Putamen (tissue), 1 donor: ENCODE measurements at regions not wholly inside any gene's neighbourhood (a gene's known extent, or its start where the extent isn't known, plus 50 kb on each side); places are given as distances from the start of the nearest gene placed in this dataset.

Source experiments
- DNase-seq: peaks from one replicate; pipeline ENCODE4 v3.0.0-alpha.2; 2016; ENCODE audit warnings: low spot score

- DNase-seq: no peak
Observed at GRCh38 chr2:107024269-107024668, 138.3 kb upstream of the ST6GAL2 start.

- no peak for DNase-seq
Observed at GRCh38 chr2:107025291-107025857, 139.4 kb upstream of the ST6GAL2 start.

DNA sequence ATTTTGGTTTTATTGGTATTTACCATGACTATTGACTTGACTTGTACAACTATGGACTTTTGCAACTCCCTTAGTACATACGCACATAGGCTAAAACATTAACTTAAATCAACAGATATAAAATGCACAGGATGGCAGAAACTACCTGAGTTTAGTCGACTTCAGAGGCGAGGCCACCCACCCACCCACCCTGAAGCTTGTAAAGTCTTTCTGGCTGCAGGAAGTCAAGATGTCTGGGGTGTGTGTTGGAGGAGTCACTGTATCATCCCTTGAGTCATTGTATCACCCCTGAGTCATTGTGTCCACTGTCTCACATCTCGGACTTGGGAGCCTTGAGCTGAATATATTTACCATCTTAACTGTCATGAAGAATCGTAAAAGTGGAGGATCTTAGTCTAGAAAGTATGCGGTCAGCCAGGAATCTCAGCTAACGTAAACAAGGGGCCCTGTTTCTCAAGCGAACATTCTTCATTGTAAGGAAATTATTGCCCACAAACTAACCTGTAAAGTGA, 140.0 kb upstream of the ST6GAL2 start:
- DNase-seq: no peak

DNA sequence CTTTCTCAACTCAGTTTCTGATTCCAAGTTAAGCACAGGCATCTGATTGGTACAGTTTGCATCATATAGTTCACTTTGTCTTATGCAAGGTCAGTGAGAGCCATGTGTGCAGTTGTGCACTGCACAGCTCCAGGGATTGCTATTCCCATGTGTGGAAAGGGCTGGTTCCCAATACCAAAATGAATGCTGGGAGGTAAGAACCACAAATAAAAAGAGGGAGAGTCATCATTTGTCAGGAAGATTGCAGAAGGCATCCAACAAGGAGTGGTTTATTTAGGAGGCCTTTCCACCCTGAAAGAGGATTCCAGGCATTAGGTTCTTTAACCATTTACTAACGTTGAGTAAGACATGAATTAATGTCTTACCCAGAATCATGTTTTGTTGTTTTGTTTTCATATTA, 141.2 kb upstream of the ST6GAL2 start:
- no peak for DNase-seq

- no peak for DNase-seq
Observed at GRCh38 chr2:107027810-107028209, 141.8 kb upstream of the ST6GAL2 start.

GRCh38 chr2:107028661-107029060, 142.7 kb upstream of the ST6GAL2 start:
- no peak for DNase-seq

- no peak for DNase-seq
Observed at GRCh38 chr2:107036293-107036692, 150.3 kb upstream of the ST6GAL2 start.

- DNase-seq: no peak
Observed at GRCh38 chr2:107062173-107062572, 176.2 kb upstream of the ST6GAL2 start.

DNA sequence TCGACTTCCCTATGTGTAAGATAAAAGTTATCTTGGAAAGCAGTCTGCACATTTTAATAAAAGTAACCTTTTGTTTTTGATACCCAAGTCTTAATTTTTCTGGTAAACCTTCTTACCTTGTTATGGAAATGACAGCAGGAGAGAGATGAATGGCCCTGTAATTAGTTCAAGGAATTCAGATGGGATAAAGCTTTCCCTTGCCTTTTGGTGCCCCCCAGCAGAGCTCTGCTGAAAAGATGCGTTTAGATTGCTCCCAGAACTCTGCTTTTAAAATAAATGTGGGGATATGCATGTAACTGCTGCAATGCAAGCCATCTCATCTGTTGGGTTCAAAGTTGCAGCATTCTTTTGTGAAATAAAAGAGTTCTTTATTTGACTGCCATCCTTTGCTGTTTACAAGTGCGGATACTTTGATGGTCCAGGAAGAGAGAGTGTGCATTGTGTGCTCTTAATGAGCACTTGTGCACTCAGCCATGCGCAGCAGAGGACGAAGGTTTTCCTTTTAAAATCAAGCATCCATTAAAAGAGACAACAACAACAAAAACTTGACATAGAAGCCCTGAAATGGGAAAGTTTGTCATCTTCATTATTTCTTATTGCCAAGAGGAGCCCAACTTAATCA, 176.7 kb upstream of the ST6GAL2 start:
- DNase-seq: no peak

DNA sequence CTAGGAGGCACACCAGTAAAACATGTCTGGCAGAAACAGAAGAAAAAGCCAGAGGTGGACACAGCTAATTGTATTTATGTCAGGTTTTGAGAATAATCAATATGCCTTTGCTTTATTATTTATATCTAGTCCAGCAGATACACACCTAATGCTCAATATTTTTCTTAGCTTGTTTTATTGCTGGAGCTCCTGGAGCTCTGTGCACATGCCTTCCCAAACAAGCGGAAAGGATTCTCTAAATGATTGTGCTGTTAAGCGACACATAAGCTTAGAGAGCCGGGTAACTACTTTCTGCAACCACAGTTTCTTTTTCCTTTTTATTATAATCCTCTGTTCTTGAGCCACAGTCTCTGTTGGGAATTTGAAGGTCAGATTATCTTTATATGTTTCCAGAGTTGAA, 177.3 kb upstream of the ST6GAL2 start:
- DNase-seq: no peak

- no peak for DNase-seq
Observed at GRCh38 chr2:107064750-107065149, 178.8 kb upstream of the ST6GAL2 start.

- DNase-seq: no peak
Observed at GRCh38 chr2:107068069-107068916, 182.3 kb upstream of the ST6GAL2 start.

DNA sequence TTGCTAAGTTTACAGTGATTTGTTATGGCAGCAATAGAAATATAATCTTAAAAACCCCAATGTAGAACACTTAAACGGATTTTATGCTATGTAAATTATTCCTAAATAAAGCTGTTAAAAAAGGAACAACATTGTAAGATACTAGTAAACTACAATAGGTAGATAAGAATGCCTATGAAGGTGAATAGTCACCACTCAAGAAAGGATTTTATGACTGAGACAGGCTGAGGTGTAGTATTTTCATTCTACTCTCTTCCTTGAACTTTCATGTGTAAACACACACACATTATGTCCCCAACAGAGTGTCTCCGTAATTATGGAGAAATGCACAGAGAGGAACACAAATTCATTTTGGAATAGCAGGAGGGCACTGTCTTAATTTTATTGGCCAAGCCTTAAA, 183.9 kb upstream of the ST6GAL2 start:
- no peak for DNase-seq

DNA sequence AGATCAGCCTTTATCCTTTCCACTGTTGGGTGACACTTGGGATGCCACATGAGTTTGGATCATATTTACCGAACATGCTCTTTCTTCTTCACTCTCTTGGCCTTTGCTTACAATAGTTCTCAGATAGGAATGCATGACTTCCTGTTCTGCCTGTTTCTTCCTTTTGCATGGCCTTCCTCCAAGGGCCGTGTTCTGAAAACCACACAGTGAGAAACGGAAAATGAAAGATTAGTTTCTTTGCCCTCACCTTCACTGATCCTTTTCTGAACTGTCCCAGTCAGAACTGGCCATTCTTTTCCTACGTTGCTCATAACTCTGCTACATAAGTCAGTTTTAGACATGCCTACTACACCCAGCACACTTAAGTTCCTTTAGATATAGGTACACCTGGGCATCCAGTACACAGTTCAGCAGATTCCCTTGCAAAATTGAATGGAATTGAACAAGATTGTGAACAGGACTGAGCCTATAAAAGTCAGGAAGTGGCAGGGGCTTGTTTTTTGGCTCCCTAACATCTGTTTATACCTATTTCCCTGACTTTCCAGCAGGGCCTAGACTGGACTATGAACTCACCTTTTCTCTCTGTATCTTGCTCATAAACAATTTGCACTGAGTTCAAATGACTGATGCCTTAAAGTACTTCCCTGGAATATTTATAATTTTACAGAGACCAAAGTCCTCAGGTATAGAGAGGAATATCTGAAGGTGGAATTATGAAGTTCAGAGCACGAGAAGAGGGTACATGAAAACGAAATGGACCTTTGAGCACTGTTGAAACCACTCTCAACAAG, 186.4 kb upstream of the ST6GAL2 start:
- no peak for DNase-seq

DNA sequence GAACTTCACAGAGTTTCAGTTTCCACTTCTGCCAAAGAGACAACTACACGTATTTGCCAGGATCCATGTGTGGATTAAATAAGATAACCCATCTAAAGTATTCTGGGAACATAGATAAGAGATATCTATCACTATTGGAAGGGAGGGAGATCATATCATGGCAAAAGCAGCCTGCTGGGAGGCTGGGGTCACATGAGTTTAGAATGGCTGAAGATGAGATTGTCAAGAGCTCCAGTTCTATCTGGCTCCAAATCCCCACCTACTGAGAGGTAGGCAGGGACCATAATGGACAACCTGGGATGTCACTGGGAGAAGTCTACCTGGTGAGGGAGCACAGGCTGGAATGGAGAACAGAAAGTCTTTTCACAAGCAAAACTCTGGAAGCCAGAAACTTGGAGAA, 192.6 kb upstream of the ST6GAL2 start:
- DNase-seq: no peak

- no peak for DNase-seq
Observed at GRCh38 chr2:107086497-107086896, 200.5 kb upstream of the ST6GAL2 start.

DNA sequence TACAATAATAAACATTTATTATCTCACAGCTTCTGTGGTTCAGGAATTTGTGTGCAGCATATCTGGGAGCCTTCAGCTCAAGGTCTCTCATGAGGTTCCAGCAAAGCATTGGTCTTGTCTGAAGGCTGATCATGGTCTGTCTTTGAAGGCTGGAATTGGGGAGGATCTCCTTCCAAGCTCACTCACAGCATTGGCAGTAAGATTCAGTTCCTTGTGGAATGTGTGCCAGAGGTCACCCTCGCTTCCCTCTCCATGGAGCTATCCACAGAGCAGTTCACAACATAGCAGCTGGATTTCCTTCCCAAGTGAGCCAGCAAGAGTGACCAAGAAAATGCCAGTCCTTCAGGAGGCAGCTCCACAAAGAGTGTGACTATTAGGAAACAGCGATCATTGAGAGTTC, 202.2 kb upstream of the ST6GAL2 start:
- DNase-seq: no peak

DNA sequence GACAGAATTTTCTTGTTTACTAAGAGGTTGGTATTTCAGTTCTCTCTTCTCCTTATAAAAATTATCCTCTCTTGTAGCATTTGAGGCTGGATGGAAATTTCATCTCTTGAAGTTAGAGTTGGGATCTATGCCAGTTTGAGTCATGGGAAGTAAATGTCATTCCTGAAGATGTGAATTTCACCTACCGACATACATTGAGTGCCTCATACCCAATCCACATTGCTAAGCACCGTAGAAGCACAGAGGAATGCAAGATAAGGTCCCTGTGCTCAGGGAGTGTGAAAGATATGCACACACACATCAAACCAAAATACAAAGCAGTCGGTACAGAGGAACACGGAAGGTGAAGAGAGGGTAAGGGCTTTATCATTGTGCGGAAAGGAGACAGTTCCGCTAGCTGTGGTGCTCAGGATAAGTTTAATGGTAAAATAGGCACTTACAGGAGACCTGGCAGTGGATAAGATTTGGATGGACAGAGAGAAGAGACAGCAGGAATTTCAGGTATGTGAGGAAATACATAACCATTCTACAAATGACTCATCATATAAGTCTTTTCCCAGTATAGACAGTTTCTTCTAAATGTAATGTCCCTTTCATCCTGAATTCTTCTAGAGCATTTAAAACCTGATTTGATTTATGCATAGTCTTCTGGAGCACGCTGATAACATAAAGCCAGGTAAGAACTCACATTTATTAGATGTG, 205.3 kb upstream of the ST6GAL2 start:
- no peak for DNase-seq

DNA sequence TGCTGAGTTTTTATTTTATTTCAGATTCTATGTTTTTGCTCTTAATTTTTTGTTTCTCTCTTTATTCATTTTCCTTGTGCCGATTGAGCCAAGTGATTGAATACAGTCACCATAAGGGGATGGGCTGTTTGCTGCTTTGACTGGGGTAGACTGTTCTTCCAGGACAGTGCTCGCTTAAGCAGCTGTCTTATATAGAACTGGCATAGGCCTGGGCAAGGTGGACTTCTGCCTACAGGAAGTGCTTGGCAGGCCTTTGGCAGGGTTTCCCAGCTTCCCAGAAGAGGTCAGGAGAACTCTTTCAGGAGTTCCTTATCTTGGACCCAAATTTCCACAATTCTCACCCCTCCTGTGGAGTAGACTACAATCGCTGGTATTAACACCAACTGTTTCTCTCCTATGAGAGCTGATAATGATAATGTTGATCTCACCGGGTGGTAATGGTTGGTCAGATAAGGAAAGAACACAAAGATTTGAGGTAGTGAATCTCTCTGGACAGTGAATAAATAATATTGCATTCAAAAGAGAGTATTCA, 207.5 kb upstream of the ST6GAL2 start:
- DNase-seq: no peak

GRCh38 chr2:107094450-107094986, 208.6 kb upstream of the ST6GAL2 start:
- DNase-seq: no peak

GRCh38 chr2:107102176-107102575, 216.2 kb upstream of the ST6GAL2 start:
- DNase-seq: no peak
